IMR-90 (cell line): ENCODE measurements at regions not wholly inside any gene's neighbourhood (a gene's known extent, or its start where the extent isn't known, plus 50 kb on each side); places are given as distances from the start of the nearest gene placed in this dataset.

Experiments
- ATAC-seq: fragments of 200-7000 bp; cut with Tn5 transposase; 2 replicates; pipeline ENCODE4 v1.9.1; 2020; ENCODE audit warnings: low read depth, mild to moderate bottlenecking, moderate library complexity
- BruUV-seq: library from RNA; stranded (reverse); fragments of 400-500 nt; replicated peaks from 2 replicates; lab custom pipeline; 2021; lab: Mats Ljungman, UMichigan
- CTCF ChIA-PET: fragments of 300-600 bp; formaldehyde crosslinking; extraction: SDS; loops from one replicate; lab custom pipeline; 2021; ENCODE audit warnings: antibody characterized with exemption; lab: Yijun Ruan, JAX
- POLR2A ChIA-PET: fragments of 300-600 bp; sonication (Branson Sonifier 250); formaldehyde crosslinking; loops from one replicate; lab custom pipeline; 2022; ENCODE audit warnings: antibody characterized with exemption; ENCODE audit not compliant: unreplicated experiment; lab: Charles Lee
- DNase-seq: peaks from one replicate; pipeline ENCODE4 v3.0.0; 2013
- H2AFZ ChIP-seq: replicated peaks from 2 replicates; pipeline ENCODE3; 2013; ENCODE audit warnings: low read length, mild to moderate bottlenecking; ENCODE audit not compliant: poor library complexity
- H2AK5ac ChIP-seq: 2 replicates; pipeline ENCODE4 v1.6.1; 2013; ENCODE audit warnings: low read depth, low read length, inconsistent platforms
- H2AK9ac ChIP-seq: replicated peaks from 2 replicates; pipeline ENCODE3; 2013; ENCODE audit warnings: mild to moderate bottlenecking, low read depth, low read length, moderate library complexity; ENCODE audit not compliant: poor library complexity
- H2BK120ac ChIP-seq: 2 replicates; pipeline ENCODE4 v1.6.1; 2013; ENCODE audit warnings: low read depth, low read length, inconsistent platforms
- H2BK15ac ChIP-seq: 3 replicates; pipeline ENCODE4 v1.6.1; 2013; ENCODE audit warnings: low read depth, low read length, inconsistent platforms
- H2BK20ac ChIP-seq: 2 replicates; pipeline ENCODE4 v1.6.1; 2013; ENCODE audit warnings: low read depth, mild to moderate bottlenecking, inconsistent platforms, low read length, moderate library complexity
- H2BK5ac ChIP-seq: 2 replicates; pipeline ENCODE4 v1.6.1; 2013; ENCODE audit warnings: mild to moderate bottlenecking, low read depth, low read length, inconsistent platforms; ENCODE audit not compliant: poor library complexity, severe bottlenecking
- H3K14ac ChIP-seq: replicated peaks from 2 replicates; pipeline ENCODE4 v1.6.1; 2013; ENCODE audit warnings: low read depth, low read length, inconsistent platforms
- H3K18ac ChIP-seq: 2 replicates; pipeline ENCODE4 v1.6.1; 2013; ENCODE audit warnings: low read depth, low read length, control low read depth
- H3K23ac ChIP-seq: 2 replicates; pipeline ENCODE4 v1.6.1; 2013; ENCODE audit warnings: low read depth, low read length, inconsistent platforms
- H3K27ac ChIP-seq: 2 replicates; pipeline ENCODE4 v1.5.1; 2013; ENCODE audit warnings: mild to moderate bottlenecking, control low read depth, low read length; ENCODE audit not compliant: insufficient read depth
- H3K27me3 ChIP-seq: 2 replicates; pipeline ENCODE4 v1.6.1; 2013; ENCODE audit warnings: low read length; ENCODE audit not compliant: control insufficient read depth, insufficient read depth
- H3K36me3 ChIP-seq: 2 replicates; pipeline ENCODE4 v1.6.1; 2013; ENCODE audit warnings: low read length, mixed read lengths; ENCODE audit not compliant: control insufficient read depth, insufficient read depth
- H3K4ac ChIP-seq: 2 replicates; pipeline ENCODE4 v1.6.1; 2013; ENCODE audit warnings: low read depth, low read length, inconsistent platforms
- H3K4me1 ChIP-seq: 2 replicates; pipeline ENCODE4 v1.6.1; 2013; ENCODE audit warnings: low read length, mixed read lengths; ENCODE audit not compliant: control insufficient read depth, insufficient read depth
- H3K4me2 ChIP-seq: 2 replicates; pipeline ENCODE4 v1.6.1; 2013; ENCODE audit warnings: low read depth, mild to moderate bottlenecking, control low read depth, low read length, moderate library complexity
- H3K4me3 ChIP-seq: 2 replicates; pipeline ENCODE4 v1.5.1; 2013; ENCODE audit warnings: low read depth, mild to moderate bottlenecking, control low read depth, low read length, moderate library complexity; ENCODE audit not compliant: insufficient read depth
- H3K56ac ChIP-seq: 2 replicates; pipeline ENCODE4 v1.6.1; 2013; ENCODE audit warnings: low read length, inconsistent platforms; ENCODE audit not compliant: insufficient read depth; ENCODE audit errors: extremely low read depth
- H3K79me1 ChIP-seq, 2 experiments: 2 replicates each; pipeline ENCODE4 v1.6.1; 2013; ENCODE audit warnings: low read length in 2 of 2, inconsistent platforms in 1 of 2, low read depth in 1 of 2
- H3K9ac ChIP-seq: 2 replicates; pipeline ENCODE4 v1.6.1; 2013; ENCODE audit warnings: low read depth, low read length, control low read depth
- H3K9me1 ChIP-seq: 2 replicates; pipeline ENCODE4 v1.6.1; 2013; ENCODE audit warnings: low read length, inconsistent platforms; ENCODE audit not compliant: insufficient read depth
- H3K9me3 ChIP-seq: 2 replicates; pipeline ENCODE4 v1.6.1; 2013; ENCODE audit warnings: low read length; ENCODE audit not compliant: control insufficient read depth, insufficient read depth
- H4K20me1 ChIP-seq: 2 replicates; pipeline ENCODE4 v1.6.1; 2013; ENCODE audit warnings: low read length, inconsistent platforms; ENCODE audit not compliant: insufficient read depth
- H4K5ac ChIP-seq: 2 replicates; pipeline ENCODE4 v1.6.1; 2013; ENCODE audit warnings: mild to moderate bottlenecking, low read depth, low read length, control low read depth
- H4K8ac ChIP-seq, 2 experiments: 2 replicates each; pipeline ENCODE4 v1.6.1; 2013; ENCODE audit warnings: low read depth in 2 of 2, low read length in 2 of 2, control low read depth in 1 of 2, inconsistent platforms in 1 of 2
- H4K91ac ChIP-seq: 2 replicates; pipeline ENCODE4 v1.6.1; 2013; ENCODE audit warnings: low read depth, low read length, inconsistent platforms; ENCODE audit not compliant: insufficient read depth
- NFE2L2 ChIP-seq: fragments of 150-350 bp; IDR thresholded peaks from 2 replicates; pipeline ENCODE4 v1.6.1; 2016; ENCODE audit warnings: low read depth, mild to moderate bottlenecking, low read length
- POLR2A ChIP-seq: IDR thresholded peaks from 2 replicates; pipeline ENCODE4 v1.6.1; 2012; ENCODE audit warnings: mild to moderate bottlenecking, low read depth, low read length
- WGBS, 2 experiments: methylation state at CpG; one replicate each; pipeline versions ENCODE4 v1.1.5 to v1.1.7; 2013; ENCODE audit warnings: missing lambda C conversion rate in 2 of 2; ENCODE audit not compliant: insufficient read length in 1 of 2; ENCODE audit errors: extremely low coverage in 2 of 2; 5-methylcytosine and 5-hydroxymethylcytosine counted together
- dilution Hi-C: fragments of 300-500 bp; cut with HindIII; formaldehyde crosslinking; loops from one replicate; pipeline ENCODE4 v1.14.3; 2018; ENCODE audit warnings: low sequenced_read_pairs; ENCODE audit not compliant: unreplicated experiment
- in situ Hi-C: fragments of 300-500 bp; cut with MboI; formaldehyde crosslinking; loops from 3 replicates; pipeline ENCODE4 v1.14.3; 2019; ENCODE audit warnings: low sequenced_read_pairs, inconsistent platforms, mixed read lengths
- intact Hi-C: fragments of 100-400 bp; cut with micrococcal nuclease; formaldehyde crosslinking; loops from 2 replicates; pipeline ENCODE4 v1.10.0; 2022
- TF ChIP-seq, protein P1 (sequence below): fragments of 150-350 bp; IDR thresholded peaks from 2 replicates; pipeline ENCODE4 v1.6.1; 2017; ENCODE audit warnings: mild to moderate bottlenecking, antibody characterized with exemption, low read length, low read depth

DNA sequence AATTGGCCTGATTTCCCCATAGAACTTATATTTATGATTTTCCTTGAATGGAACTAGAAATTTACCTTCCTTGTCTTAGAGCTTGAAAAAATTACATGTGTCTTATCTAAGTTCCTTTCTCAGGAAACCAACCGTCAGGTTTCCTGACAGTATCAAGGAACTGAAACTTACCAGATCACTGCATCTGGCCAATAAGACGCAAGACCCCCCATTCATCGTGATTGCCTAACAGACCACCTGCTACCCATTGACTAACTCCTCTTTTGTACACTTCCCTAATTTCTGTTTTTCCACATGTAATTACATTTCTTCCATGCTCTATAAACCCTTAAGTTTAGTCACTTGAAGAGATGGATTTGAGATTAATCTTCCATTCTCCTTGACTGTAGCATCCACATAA is 517.2 kb upstream of the CBLB start:
- no peaks in the 10 kb centered on the region for H3K9me1 ChIP-seq
- intact Hi-C loops = no loop called here
- no peaks in the 10 kb centered on the region for H3K9me3 ChIP-seq
- CTCF ChIA-PET = no interaction called here
- no peak overlapping the region for H4K91ac ChIP-seq
- WGBS, 2 experiments = 71% methylated on average over 1 of the region's 3 CpGs; no CpG with 5 or more reads in 1 of the 2 experiments
- H4K20me1 ChIP-seq = no peaks in the 10 kb centered on the region
- POLR2A ChIA-PET = no interaction called here
- H3K4me1 ChIP-seq = no peaks in the 10 kb centered on the region
- H2AK9ac ChIP-seq = no peak overlapping the region
- no peak overlapping the region for H2BK5ac ChIP-seq
- H3K18ac ChIP-seq = no peak overlapping the region
- H3K14ac ChIP-seq = no peak overlapping the region
- H3K27me3 ChIP-seq = no peaks in the 10 kb centered on the region
- no peak overlapping the region for H3K4me2 ChIP-seq
- no peak for DNase-seq
- TF ChIP-seq NFE2L2 (no peak), POLR2A (no peak)
- TF ChIP-seq, protein P1, sequence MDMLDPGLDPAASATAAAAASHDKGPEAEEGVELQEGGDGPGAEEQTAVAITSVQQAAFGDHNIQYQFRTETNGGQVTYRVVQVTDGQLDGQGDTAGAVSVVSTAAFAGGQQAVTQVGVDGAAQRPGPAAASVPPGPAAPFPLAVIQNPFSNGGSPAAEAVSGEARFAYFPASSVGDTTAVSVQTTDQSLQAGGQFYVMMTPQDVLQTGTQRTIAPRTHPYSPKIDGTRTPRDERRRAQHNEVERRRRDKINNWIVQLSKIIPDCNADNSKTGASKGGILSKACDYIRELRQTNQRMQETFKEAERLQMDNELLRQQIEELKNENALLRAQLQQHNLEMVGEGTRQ = no peak
- H3K36me3 ChIP-seq = no peaks in the 10 kb centered on the region
- no peak overlapping the region for H3K27ac ChIP-seq
- H2AK5ac ChIP-seq = no peak overlapping the region
- dilution Hi-C loops = no loop called here
- in situ Hi-C loops = no loop called here
- H3K4ac ChIP-seq = no peak overlapping the region
- H2BK15ac ChIP-seq = no peak overlapping the region
- H4K8ac ChIP-seq = no peak overlapping the region
- H3K4me3 ChIP-seq = no peak overlapping the region
- H3K56ac ChIP-seq = no peak overlapping the region
- H2BK120ac ChIP-seq = no peak overlapping the region
- no peak overlapping the region for H3K9ac ChIP-seq
- no peak overlapping the region for H3K23ac ChIP-seq
- H2BK20ac ChIP-seq = no peak overlapping the region
- no peaks in the 10 kb centered on the region for H3K79me1 ChIP-seq
- H4K5ac ChIP-seq = no peak overlapping the region
- no peak overlapping the region for H2AFZ ChIP-seq
- BruUV-seq = no TSS peak
- no peak for ATAC-seq
